Activated CD4-positive, alpha-beta memory T cell treated with anti-CD3 and anti-CD28 coated beads for 36 hours (primary cell): ENCODE measurements at regions not wholly inside any gene's neighbourhood (a gene's known extent, or its start where the extent isn't known, plus 50 kb on each side); places are given as distances from the start of the nearest gene placed in this dataset.

Experiments used
- CTCF ChIA-PET: fragments of 350-600 bp; sonication (Branson Sonifier 250); formaldehyde crosslinking; loops from one replicate; lab custom pipeline; 2021; ENCODE audit warnings: antibody characterized with exemption, inconsistent platforms; lab: Charles Lee
- POLR2A ChIA-PET: fragments of 350-600 bp; sonication (Branson Sonifier 250); formaldehyde crosslinking; loops from one replicate; lab custom pipeline; 2021; ENCODE audit warnings: antibody characterized with exemption; lab: Charles Lee
- DNase-seq: peaks from one replicate; pipeline ENCODE4 v3.0.0-alpha.2; 2020
- H3K27ac Mint-ChIP-seq: one replicate; pipeline ENCODE4 v1.8.0; 2021; ENCODE audit warnings: mixed read lengths
- H3K27me3 Mint-ChIP-seq: one replicate; pipeline ENCODE4 v1.8.0; 2021; ENCODE audit warnings: mixed read lengths
- H3K36me3 Mint-ChIP-seq: one replicate; pipeline ENCODE4 v1.8.0; 2021; ENCODE audit warnings: mixed read lengths
- H3K4me1 Mint-ChIP-seq: one replicate; pipeline ENCODE4 v1.8.0; 2021; ENCODE audit warnings: low read depth, mixed read lengths
- H3K4me3 Mint-ChIP-seq: one replicate; pipeline ENCODE4 v1.8.0; 2021; ENCODE audit warnings: mild to moderate bottlenecking, mixed read lengths
- H3K9me3 Mint-ChIP-seq: one replicate; pipeline ENCODE4 v1.8.0; 2021; ENCODE audit warnings: mixed read lengths
- intact Hi-C: fragments of 100-400 bp; cut with micrococcal nuclease; formaldehyde crosslinking; loops from one replicate; pipeline ENCODE4 v1.15.1; 2023

DNA sequence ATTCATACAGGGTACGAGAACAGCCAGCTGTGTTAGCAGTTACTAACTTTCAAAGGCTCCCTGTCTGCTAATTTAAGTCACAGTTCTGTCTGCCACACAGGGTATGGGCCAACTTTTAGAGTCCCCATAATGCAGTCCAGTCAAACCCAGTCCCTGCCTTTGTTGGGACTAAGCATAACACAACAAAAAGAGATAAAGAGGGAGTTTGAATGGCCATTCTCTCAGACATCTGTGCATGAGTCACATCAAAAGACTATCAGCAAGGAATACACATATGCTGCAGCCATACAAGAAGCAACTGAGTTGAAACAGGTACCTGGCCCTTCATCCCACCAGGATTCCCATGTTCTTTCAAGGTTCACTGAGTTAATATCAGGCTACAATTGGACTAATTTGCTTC, 744.5 kb upstream of the C9orf72 start:
- no peaks in the 10 kb centered on the region for H3K4me1 Mint-ChIP-seq
- ChIA-PET POLR2A (no interaction called here), CTCF (no interaction called here)
- H3K36me3 Mint-ChIP-seq: no peaks in the 10 kb centered on the region
- peaks cover 2% of the 10 kb centered on the region for H3K9me3 Mint-ChIP-seq
- DNase-seq: no peak
- intact Hi-C loops: no loop called here
- no peak overlapping the region for H3K27ac Mint-ChIP-seq
- no peak overlapping the region for H3K4me3 Mint-ChIP-seq
- no peaks in the 10 kb centered on the region for H3K27me3 Mint-ChIP-seq

- Mint-ChIP-seq H3K36me3 (no peaks in the 10 kb centered on the region), H3K9me3 (peaks cover 2% of the 10 kb centered on the region), H3K4me1 (no peaks in the 10 kb centered on the region), H3K4me3 (no peak overlapping the region), H3K27me3 (no peaks in the 10 kb centered on the region), H3K27ac (no peak overlapping the region)
- POLR2A ChIA-PET: no interaction called here
- CTCF ChIA-PET: no interaction called here
- DNase-seq: no peak
- intact Hi-C loops: no loop called here
Measured at GRCh38 chr9:28318515-28318914, 745.2 kb upstream of the C9orf72 start.

DNA sequence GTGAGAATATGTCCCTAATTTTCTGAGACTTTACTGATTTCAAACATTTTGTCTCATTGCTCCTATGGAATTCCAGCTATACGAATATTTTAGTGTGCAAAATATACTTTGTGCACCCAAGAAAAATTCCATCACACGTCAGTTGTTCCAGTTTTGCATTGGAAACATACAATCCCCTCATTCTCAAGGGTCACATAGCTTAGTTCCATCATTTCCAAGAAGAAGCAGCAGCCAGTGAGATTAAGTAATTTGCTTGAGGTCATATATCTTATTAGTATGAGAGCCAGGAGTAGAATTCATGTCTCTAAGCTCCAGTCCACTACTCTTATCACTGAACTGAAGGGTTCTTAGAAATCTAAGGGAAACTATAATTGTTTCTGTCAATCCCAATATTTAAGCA, 746.7 kb upstream of the C9orf72 start:
- CTCF ChIA-PET: no interaction called here
- no peaks in the 10 kb centered on the region for H3K36me3 Mint-ChIP-seq
- POLR2A ChIA-PET: no interaction called here
- no peak overlapping the region for H3K27ac Mint-ChIP-seq
- intact Hi-C loops: no loop called here
- no peak overlapping the region for H3K4me3 Mint-ChIP-seq
- no peaks in the 10 kb centered on the region for H3K4me1 Mint-ChIP-seq
- H3K9me3 Mint-ChIP-seq: peaks cover 2% of the 10 kb centered on the region
- DNase-seq: no peak
- no peaks in the 10 kb centered on the region for H3K27me3 Mint-ChIP-seq

- Mint-ChIP-seq H3K9me3 (peaks cover 2% of the 10 kb centered on the region), H3K4me1 (no peaks in the 10 kb centered on the region), H3K4me3 (no peak overlapping the region), H3K27ac (no peak overlapping the region), H3K27me3 (no peaks in the 10 kb centered on the region), H3K36me3 (no peaks in the 10 kb centered on the region)
- DNase-seq: no peak
- ChIA-PET POLR2A (no interaction called here), CTCF (no interaction called here)
- intact Hi-C loops: no loop called here
Measured at GRCh38 chr9:28320616-28321015, 747.3 kb upstream of the C9orf72 start.

DNA sequence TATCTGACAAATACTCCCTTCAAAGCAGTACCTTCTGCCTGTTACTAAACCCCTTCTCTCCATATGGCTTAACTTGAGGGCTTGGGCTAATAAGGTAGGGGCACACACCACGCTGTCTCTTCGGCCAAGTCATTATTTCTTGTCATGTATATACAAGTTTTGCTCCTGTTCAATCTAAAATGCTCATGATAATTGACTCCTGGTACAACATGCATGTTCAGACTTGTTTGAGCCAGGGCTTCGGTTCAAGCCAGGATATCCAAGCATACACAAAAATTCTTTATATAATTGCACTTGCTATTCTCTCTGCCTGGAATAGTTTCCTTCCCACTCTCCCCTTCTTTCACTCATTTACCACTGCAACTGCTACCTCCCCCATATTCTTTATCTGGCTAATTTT, 756.0 kb upstream of the C9orf72 start:
- intact Hi-C loops: no loop called here
- H3K27ac Mint-ChIP-seq: no peak overlapping the region
- no peak for DNase-seq
- no peaks in the 10 kb centered on the region for H3K36me3 Mint-ChIP-seq
- CTCF ChIA-PET: no interaction called here
- no peak overlapping the region for H3K4me3 Mint-ChIP-seq
- H3K4me1 Mint-ChIP-seq: no peaks in the 10 kb centered on the region
- H3K9me3 Mint-ChIP-seq: peaks cover 3% of the 10 kb centered on the region
- POLR2A ChIA-PET: no interaction called here
- H3K27me3 Mint-ChIP-seq: no peaks in the 10 kb centered on the region

DNA sequence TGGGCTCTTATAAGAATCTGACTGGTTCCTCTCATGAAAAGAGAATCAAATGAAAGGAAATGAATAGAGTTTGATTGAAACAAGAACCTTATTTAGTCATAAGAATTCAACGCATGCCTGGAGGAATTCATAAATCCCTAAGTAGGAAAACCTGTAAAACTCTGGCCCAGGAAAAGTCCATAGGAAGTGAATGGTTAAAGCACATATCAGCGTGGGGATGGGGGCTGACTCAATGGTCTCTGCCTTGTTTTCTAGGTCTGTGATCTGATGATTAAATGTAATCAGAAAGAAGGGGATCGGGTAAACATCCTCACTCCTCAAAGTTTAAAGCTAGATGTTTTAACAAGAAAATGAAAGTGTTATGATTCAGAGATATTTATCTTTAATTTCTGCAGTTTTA, 759.4 kb upstream of the C9orf72 start:
- no peak overlapping the region for H3K4me3 Mint-ChIP-seq
- intact Hi-C loops: no loop called here
- POLR2A ChIA-PET: no interaction called here
- no peaks in the 10 kb centered on the region for H3K27me3 Mint-ChIP-seq
- no peaks in the 10 kb centered on the region for H3K36me3 Mint-ChIP-seq
- no peaks in the 10 kb centered on the region for H3K9me3 Mint-ChIP-seq
- no peak for DNase-seq
- CTCF ChIA-PET: interaction anchor here (0.7 kb wide), 1 partner anchor 9 kb away, joined by 3 read pairs; no protein-coding TSS in a partner anchor
- H3K4me1 Mint-ChIP-seq: no peaks in the 10 kb centered on the region
- no peak overlapping the region for H3K27ac Mint-ChIP-seq

- ChIA-PET POLR2A (no interaction called here), CTCF (no interaction called here)
- no peak overlapping the region for H3K27ac Mint-ChIP-seq
- no peaks in the 10 kb centered on the region for H3K4me1 Mint-ChIP-seq
- no peak for DNase-seq
- H3K4me3 Mint-ChIP-seq: no peak overlapping the region
- no peaks in the 10 kb centered on the region for H3K9me3 Mint-ChIP-seq
- intact Hi-C loops: no loop called here
- H3K27me3 Mint-ChIP-seq: no peaks in the 10 kb centered on the region
- H3K36me3 Mint-ChIP-seq: no peaks in the 10 kb centered on the region
Measured at GRCh38 chr9:28341913-28342312, 768.6 kb upstream of the C9orf72 start.

DNA sequence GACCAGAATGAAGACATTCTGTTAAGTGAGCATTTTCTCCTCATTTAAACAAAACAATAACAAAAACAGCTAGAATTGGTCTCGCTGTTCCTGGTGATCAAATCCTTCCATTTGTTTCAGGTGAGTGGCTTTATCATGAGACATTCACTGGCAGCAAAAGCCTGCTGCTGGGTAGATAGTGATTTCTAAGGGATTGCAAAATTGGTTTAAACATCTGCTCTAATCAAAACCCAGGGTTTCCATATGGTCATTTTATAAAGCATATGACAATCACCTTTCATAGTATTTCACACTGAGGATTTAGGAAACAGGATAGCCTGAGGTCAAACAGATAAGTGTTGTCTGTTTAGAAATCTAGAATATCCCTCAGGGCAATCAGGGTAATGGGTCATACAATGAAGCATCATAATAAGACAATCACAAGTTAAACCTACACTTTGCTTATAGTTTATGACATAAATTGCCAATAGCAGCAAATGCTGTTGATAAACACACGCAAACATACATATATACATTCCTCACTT, 769.6 kb upstream of the C9orf72 start:
- H3K27ac Mint-ChIP-seq: no peak overlapping the region
- H3K36me3 Mint-ChIP-seq: no peaks in the 10 kb centered on the region
- intact Hi-C loops: no loop called here
- no peaks in the 10 kb centered on the region for H3K9me3 Mint-ChIP-seq
- H3K4me3 Mint-ChIP-seq: no peak overlapping the region
- POLR2A ChIA-PET: no interaction called here
- no peaks in the 10 kb centered on the region for H3K4me1 Mint-ChIP-seq
- CTCF ChIA-PET: no interaction called here
- no peak for DNase-seq
- no peaks in the 10 kb centered on the region for H3K27me3 Mint-ChIP-seq

GRCh38 chr9:28363151-28363562, 789.9 kb upstream of the C9orf72 start:
- Mint-ChIP-seq H3K4me1 (no peaks in the 10 kb centered on the region), H3K27me3 (no peaks in the 10 kb centered on the region), H3K4me3 (no peak overlapping the region), H3K9me3 (peaks cover 3% of the 10 kb centered on the region), H3K27ac (no peak overlapping the region), H3K36me3 (no peaks in the 10 kb centered on the region)
- POLR2A ChIA-PET: no interaction called here
- intact Hi-C loops: no loop called here
- no peak for DNase-seq
- CTCF ChIA-PET: no interaction called here

- no peaks in the 10 kb centered on the region for H3K36me3 Mint-ChIP-seq
- H3K4me1 Mint-ChIP-seq: no peaks in the 10 kb centered on the region
- CTCF ChIA-PET: no interaction called here
- no peaks in the 10 kb centered on the region for H3K27me3 Mint-ChIP-seq
- no peaks in the 10 kb centered on the region for H3K9me3 Mint-ChIP-seq
- no peak for DNase-seq
- H3K27ac Mint-ChIP-seq: no peak overlapping the region
- intact Hi-C loops: no loop called here
- no peak overlapping the region for H3K4me3 Mint-ChIP-seq
- POLR2A ChIA-PET: interaction anchor here (0.6 kb wide), 1 partner anchor 378 kb away, joined by 4 read pairs; no protein-coding TSS in a partner anchor
Measured at GRCh38 chr9:28365020-28365640, 791.8 kb upstream of the C9orf72 start.

GRCh38 chr9:28365728-28366127, 792.4 kb upstream of the C9orf72 start:
- H3K27ac Mint-ChIP-seq: no peak overlapping the region
- no peaks in the 10 kb centered on the region for H3K36me3 Mint-ChIP-seq
- no peaks in the 10 kb centered on the region for H3K9me3 Mint-ChIP-seq
- CTCF ChIA-PET: no interaction called here
- H3K4me1 Mint-ChIP-seq: no peaks in the 10 kb centered on the region
- POLR2A ChIA-PET: interaction anchor here (0.6 kb wide), 1 partner anchor 379 kb away, joined by 4 read pairs; no protein-coding TSS in a partner anchor
- no peaks in the 10 kb centered on the region for H3K27me3 Mint-ChIP-seq
- intact Hi-C loops: no loop called here
- DNase-seq: no peak
- no peak overlapping the region for H3K4me3 Mint-ChIP-seq

DNA sequence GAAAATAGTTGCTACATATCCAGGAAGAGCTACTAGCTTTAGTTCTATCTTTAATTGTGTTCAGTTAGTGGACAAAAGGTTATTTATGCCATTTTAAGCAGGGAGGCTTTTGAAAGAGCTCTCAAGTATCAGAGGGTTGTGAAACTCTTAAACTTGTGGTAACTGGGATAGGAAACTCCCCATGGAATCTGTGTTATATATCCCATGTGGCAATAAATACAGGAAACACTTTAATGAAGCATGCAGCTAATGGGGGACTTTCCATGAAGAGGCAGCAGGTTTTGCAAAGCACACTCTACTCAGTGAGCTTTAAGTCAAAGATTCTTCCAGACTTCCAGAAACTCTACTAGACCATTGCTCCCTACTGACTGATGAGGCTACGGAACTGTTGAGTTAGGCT, 805.0 kb upstream of the C9orf72 start:
- POLR2A ChIA-PET: no interaction called here
- DNase-seq: no peak
- no peaks in the 10 kb centered on the region for H3K27me3 Mint-ChIP-seq
- H3K27ac Mint-ChIP-seq: no peak overlapping the region
- H3K9me3 Mint-ChIP-seq: peaks cover 5% of the 10 kb centered on the region
- H3K4me3 Mint-ChIP-seq: no peak overlapping the region
- no peaks in the 10 kb centered on the region for H3K4me1 Mint-ChIP-seq
- intact Hi-C loops: no loop called here
- no peaks in the 10 kb centered on the region for H3K36me3 Mint-ChIP-seq
- CTCF ChIA-PET: no interaction called here

DNA sequence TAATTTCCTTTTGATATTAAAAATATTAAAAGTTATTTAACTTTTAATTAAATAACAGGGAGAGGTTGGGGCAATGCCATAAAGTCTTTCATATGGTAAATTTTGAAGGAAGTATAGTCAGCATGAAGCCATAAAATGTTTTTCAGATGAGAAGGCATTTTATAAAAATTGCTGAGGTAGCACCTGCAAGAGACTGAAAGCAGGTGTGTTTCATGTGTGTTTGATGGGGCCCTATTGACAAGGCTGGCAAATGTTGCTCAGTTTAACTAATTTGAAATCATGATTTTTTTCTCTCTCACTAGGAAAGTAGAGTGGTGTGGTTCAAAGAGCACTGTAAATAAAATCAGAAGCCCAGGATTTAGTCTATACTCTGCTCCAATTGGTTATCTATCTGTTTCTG, 805.8 kb upstream of the C9orf72 start:
- intact Hi-C loops: no loop called here
- H3K4me3 Mint-ChIP-seq: no peak overlapping the region
- DNase-seq: no peak
- ChIA-PET POLR2A (no interaction called here), CTCF (no interaction called here)
- no peak overlapping the region for H3K27ac Mint-ChIP-seq
- H3K4me1 Mint-ChIP-seq: no peaks in the 10 kb centered on the region
- H3K27me3 Mint-ChIP-seq: no peaks in the 10 kb centered on the region
- no peaks in the 10 kb centered on the region for H3K36me3 Mint-ChIP-seq
- peaks cover 5% of the 10 kb centered on the region for H3K9me3 Mint-ChIP-seq
